GM19351 (cell line): ENCODE measurements at regions not wholly inside any gene's neighbourhood (a gene's known extent, or its start where the extent isn't known, plus 50 kb on each side); places are given as distances from the start of the nearest gene placed in this dataset.
"Not testable (repeated sequence)": the region's sequence is repeated elsewhere in the genome, so short reads cannot be mapped to it uniquely, and the experiment has no call there.

Source experiments
- ATAC-seq: cut with Tn5 transposase; IDR thresholded peaks from one replicate; pipeline ENCODE4 v1.9.1; 2021; ENCODE audit warnings: mild to moderate bottlenecking, moderate library complexity; ENCODE audit not compliant: unreplicated experiment

DNA sequence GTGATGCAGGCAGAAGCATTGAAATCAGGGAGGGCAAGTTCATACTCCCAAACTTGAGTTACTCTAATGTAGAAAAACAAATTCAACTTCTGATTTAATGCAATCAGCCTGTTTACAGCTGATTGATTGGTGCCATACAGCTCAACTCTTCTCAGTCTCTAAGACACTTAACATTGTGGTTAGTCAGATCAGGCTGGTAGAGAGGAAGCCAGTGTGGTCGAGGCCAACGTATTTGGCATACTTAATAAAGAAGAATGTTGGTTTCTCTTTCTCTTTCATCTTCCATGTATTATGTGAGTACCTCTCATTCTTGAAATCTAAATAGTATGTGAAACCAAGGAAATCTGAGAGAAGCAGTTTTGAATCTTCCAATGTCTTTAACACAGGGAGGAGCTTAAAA is 255.0 kb upstream of the SLITRK1 start:
- peak; percentile 93 for ATAC-seq

DNA sequence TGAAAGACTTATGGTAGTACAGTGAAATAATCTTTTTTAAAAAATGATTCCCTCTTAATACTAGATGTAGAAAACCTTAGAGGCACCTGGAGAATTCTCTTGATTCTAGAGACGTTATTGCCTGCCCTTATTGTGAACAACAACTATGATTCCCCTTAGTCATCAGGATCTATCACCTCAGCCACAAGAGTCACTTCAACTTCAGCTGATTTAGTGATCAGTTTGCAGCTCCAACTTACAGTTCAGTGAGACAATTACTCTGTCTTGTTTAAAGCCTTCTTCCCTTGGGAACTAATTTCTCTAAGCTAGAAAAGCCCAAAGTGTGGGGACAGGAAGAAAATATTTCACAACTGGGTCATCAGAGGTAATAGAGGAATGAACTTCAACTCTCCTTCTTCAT is 254.3 kb upstream of the SLITRK1 start:
- ATAC-seq: no peak

DNA sequence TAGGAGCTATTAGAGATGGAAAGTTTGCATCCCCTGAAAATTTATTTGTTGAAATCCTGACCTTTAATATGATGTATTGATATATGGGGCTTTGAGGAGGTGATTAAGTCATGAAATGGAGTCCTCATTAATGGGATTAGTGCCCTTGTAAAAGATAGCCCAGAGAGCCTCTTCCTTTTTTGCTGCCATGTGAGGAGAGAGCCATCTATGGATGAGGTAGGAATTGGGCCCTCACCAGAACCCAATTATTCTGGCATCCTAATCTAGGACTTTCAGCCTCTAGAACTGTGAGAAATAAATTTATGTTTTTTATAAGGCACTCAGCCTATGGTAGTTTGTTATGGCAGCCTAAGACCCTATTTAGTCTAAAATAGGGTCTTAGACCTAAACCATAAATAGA is 250.2 kb upstream of the SLITRK1 start:
- ATAC-seq: no peak

DNA sequence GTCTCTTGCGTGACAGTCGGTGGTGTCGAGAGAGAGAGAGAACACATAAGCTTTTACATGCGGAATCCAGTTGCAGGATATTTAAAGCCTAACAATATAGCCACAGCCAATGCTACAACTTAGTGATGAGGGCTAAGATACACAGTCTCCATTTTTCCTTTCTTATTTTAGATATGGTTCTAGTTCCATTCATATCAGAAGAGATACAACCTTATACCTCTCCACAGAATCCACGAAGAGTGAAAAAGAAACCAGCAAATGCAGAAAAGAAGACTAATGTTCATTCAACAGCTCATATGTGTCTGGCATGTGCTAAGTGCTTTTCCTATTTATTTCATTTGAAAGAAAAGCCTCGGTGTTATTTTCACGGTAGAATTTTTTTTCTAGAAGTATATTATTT is 249.0 kb upstream of the SLITRK1 start:
- no peak for ATAC-seq

DNA sequence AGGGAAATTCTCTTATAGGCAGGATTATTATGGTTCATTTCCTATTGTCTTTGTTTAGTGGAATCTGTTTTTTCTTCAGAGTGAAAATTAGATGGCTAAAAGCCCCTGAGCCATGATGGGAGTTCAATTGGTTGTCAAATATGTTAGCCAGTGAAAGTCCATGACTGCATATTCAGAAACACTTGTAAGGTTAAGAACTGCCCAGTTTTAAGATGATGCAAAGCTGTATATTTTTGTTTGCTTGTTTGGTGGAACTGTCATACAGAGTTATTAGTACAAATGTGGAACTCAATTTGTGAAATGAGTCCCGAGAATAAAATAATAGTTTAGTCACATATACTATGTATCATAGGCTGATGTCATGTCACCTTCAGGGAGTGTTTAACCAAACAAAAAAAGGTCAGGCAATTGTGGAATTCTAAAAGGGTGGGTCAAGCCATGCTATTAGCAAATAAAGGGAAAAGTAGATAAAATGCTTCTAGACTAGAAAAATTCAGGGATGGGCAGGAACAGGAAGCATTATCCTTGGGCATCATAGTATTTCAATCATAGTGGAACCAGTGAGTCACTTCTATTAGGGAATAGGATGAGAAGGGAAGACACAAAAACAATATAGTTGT is 248.3 kb upstream of the SLITRK1 start:
- ATAC-seq: no peak

DNA sequence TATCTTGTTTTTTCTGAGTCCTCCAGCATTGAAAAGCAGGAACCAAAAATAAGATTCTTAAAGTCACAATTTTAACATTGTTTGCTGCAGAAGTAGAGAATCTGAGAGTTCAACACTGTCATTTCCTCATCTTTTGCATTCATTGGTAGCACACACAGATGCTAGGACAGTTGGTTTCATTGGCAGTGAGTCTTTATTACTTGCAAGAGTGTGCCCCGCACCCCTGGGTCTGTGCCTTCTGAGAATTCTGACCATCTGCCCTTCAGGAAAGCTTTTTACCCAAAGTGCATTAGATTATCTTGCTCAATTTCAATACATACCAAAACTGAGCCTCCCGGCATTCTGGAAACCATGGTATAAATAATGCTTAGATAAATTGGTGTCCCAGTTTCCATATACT is 247.7 kb upstream of the SLITRK1 start:
- no peak for ATAC-seq

DNA sequence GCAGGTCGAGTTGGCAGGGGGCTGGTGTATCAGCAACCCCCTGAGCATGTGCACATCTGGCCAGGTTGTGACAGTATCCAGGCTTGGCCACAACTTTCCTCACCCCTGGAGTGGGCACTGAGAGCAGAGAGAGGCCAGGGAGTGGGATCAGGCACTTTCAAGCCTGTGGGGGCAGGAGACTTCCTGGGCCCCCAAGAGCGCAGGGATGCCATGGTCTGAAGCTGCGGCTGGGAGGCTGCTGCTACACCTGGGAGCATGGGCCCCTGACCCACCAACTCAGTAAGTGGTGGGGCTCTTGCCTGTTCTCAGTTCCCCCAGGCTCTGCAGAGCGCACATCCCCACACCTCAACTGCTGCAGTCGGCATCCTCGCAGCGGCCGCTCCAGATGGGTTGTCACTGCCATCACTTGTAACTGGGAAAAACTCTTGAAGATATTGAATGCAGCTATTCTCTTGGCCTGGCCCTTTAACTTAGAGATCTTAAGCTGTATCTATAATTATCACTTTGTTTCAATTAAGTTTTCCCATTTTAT is 245.4 kb upstream of the SLITRK1 start:
- no peak for ATAC-seq

DNA sequence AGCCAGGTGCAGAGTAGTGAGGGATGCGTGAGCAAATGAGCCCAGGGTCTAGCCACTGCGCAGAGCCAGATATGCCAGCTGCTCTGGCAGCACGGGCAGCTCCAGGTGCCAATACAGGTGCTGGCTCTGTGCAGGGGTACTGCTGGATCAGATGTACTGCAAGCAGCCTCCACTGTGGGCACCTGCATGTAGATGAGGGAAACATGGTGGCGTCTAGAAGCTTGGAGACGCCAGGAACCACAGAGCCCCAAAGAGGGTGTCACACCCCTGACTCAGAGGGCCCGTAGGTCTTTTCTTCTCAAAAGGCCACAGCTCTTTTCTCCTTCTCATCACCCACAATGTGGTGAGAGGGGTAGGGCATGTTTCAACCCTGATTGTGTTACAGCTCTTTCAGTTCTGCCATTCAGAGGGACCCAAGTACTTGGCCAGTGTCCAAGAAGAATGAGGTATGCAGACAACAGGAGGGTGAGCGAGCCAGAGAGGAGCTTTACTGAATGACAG is 244.4 kb upstream of the SLITRK1 start:
- no peak for ATAC-seq

DNA sequence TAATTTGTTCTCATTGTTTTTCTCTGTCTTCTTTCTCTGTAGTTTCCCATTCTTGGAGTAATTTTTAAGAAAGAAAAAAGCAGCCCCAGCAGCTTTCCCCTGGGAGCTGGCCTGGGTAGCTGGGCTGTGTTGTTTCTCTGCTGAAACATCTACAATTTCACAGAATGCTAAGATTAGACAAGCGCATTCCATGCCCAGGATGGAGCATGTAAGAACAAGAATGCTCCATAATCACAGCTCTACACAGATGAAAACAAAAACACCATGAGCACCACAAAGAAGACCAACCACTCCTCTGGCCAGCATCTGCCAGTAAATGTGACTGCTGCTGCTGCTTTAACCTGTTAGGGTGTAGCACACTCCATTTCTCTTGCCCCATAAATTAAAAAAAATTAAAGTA is 239.2 kb upstream of the SLITRK1 start:
- no peak for ATAC-seq

DNA sequence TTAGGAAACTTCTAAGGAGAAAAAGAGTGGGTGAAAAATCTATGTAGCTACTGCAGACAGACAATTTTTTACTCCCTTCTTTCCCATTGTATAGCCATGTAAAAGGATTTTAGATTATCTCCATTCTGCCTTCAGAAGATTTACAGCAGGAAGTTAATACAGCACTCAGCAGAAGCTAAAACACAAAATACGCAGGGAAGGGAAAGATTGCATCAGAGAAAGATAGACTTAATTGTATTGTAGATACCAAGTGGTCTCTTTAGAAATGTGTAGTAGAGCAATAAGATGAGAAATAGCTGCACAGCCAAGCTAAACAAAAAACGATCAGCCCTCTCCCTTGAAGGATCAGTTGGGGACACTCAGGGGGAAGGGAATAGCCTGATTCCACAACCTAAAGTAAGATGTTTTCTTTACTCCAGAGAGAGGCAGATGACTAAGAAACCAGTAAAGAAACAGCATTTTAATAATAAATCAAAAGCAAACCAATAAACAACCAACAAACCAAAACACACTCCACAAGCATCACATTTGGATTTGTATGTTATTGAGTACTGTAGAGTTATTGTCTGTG is 236.7 kb upstream of the SLITRK1 start:
- ATAC-seq: no peak

DNA sequence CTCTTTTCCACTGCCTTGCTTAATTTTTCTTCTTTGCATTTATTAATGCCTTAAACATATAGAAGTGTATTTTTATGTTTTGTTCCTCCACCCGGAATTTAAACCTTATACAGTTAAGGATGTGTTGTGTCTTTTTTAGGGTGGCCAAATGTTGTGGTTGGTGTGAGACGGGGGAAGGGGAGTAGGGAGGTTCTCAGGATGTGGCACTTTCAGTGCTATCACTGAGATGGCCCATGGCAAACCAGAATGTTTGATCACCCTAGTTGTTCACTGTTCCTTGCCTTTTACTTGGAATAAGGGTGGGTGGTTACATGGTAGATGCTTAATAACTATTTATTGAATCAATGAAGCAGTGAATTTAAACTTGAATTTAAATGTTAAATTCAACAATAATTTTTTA is 216.0 kb upstream of the SLITRK1 start:
- no peak for ATAC-seq

DNA sequence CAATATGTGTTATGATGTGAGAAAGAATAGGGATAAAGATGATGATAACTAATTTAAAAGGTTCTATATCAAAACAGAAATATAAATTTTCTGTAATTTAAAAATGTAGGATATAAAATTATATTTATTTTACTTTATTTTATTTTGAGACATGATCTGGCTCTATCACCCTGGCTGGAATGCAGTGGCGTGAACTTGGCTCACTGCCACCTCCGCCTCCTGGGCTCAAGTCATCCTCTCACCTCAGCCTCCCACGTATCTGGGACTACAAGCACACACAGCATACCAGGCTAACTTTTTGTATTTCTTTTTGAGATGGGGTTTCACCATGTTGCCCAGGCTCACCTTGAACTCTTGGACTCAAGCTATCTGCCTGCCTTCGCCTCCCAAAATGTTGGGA is 214.9 kb upstream of the SLITRK1 start:
- ATAC-seq: no peak

DNA sequence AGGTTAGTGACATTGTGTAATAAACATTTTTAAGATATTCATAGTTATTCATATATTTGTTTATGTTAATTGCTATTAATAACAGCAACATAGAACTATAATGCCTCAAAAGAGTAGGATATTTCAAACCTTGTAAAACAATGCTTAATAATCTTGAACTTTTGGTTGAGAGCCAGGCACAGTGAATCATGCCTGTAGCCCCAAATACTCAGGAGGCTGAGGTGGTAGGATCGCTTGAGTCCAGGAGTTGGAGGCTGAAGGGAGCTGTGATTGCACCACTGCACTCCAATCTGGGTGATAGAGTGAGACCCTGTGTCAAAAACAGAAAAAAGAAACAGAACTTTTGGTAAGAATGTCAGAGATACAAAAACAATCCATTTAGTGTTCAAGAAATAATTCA is 213.9 kb upstream of the SLITRK1 start:
- no peak for ATAC-seq

DNA sequence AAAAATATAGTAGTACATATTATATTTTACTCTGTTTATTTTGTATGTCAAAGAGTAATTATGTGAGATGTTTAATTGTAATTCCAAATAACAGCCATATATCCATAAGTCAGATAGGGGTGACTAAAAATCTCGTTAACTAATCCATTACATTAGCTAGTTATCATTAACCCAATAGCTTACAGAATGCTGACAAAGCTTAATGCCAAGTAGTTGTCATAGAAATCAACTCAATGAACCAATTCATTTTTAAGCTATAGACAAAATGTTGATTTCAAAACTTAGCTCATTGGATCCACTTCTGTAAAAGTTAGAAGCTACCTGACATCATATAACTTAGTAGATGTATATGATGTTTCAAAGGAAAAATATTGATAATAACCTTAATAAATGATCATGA is 206.7 kb upstream of the SLITRK1 start:
- ATAC-seq: no peak

DNA sequence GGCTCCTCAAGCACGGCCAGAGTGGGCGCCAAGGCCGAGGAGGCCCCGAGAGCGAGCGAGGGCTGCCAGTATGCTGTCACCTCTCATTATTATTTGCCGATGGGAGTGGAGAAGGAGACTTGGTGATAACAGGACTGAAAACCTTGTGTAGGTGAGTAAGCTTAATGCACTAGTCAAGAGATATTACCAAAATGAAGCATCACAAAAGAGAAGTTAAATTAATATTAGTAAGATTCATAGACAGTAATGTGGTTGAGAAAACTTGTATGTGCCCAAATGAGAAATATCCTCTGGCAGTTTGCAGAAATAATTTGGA is 204.5 kb upstream of the SLITRK1 start:
- no peak for ATAC-seq

DNA sequence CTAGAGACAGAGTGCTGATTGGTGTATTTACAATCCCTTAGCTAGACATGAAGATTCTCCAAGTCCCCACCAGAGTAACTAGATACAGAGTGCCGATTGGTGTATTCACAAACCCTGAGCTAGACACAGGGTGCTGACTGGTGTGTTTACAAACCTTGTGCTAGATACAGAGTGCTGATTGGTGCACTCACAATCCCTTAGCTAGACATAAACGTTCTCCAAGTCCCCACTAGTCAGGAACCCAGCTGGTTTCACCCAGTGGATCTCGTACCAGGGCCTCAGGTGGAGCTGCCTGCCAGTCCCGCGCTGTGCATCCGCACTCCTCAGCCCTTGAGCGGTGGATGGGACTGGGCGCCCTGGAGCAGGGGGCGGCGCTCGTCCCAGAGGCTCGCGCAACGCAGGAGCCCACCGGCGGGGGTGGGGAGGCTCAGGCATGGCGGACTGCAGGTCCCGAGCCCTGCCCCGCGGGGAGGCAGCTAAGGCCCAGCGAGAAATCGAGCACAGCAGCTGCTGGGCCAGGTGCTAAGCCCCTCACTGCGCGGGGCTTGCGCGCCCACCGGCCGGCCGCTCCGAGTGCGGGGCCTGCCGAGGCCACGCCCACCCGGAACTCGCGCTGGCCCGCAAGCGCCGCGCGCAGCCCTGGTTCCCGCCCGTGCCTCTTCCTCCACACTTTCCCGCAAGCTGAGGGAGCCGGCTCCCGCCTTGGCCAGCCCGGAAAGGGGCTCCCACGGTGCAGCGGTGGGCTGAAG is 204.0 kb upstream of the SLITRK1 start:
- ATAC-seq: not testable (repeated sequence)

DNA sequence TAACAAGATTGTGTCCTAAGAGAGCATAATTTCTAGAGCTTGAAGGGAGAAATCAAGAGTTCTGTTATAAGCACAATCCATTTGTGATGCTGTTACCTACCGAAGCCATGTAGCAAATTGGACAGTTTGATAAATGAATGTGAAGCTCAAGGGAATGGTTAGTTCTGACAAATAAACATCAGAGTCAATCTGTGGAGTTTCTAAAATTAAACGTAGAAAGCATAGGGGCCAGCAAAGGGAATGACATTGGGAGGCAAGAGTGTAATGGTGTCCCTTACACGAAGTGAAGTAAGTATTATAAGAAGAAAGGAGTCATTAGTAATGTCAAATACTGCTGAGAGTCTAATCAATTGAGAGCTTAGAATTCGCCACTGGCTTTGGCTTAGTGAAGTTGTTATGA is 200.2 kb upstream of the SLITRK1 start:
- ATAC-seq: no peak

DNA sequence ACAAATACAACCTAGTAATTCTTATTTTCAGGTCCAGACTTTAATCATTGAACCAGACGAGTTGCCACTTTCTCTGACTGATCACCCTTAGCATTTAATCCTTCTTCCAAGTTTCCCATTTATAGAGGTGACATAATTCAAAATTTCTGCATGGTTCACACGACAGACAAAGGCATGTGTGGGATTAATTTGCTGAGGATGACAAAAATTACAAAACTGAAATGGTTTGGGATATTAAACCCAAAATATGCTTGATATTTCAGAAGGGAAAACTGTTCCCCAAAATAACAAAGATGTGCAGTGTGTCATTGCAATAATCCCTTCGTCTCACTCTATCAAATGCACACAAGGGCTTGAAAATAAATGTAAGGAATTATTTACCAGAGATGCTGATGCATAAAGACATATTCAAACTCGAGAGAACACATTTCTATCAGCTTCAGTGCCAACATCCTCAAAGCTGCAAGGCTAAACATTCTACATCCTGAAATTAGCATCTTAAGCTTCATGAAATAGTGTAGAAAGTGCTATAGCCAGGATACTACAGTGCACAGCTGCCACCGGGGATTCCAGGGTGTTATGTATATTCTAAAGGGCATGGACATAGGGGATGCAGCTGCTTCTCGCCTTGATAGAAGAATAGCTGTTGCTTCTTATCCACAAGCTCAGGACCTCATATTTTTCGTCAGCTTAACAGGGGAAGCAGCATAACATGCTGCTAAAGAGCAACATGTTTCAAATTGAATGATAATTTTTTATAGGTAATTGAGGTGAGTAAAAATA is 198.7 kb upstream of the SLITRK1 start:
- ATAC-seq: no peak

DNA sequence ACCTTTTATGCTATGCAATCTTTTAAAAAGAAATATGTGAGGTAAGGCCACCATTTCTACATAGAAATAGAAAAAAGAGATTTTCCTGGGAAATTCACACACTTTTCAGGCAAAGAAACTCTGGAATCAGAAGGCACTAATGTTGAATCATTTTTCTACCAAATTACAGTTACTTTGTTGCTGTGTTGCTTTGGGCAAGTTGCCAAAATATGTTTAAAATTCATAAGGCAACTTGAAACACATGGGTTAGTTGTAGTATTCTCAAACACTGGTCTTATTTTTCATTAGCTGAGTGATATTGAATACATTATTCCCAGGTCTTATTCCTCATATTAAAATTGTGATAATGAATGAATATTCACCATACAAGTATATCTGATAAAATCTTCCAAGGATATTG is 195.0 kb upstream of the SLITRK1 start:
- no peak for ATAC-seq

DNA sequence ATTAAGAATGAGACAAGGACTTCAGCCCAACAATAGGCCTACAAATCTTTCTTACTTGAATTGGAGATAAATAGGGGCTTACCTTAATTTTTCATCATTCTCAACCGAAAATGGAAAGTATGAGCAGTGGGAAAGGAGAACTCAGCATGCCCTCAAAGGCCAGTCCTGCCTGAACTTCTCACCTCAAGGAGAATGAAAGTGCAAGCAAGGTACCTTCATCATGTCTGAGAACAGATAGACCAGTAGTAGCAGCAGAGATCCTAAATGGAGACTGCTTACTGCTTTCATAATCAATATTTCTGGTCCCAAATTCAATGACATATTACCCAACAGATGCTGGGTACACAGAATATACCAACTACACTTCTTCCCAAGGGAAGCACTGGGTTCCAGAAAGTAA is 194.0 kb upstream of the SLITRK1 start:
- no peak for ATAC-seq

DNA sequence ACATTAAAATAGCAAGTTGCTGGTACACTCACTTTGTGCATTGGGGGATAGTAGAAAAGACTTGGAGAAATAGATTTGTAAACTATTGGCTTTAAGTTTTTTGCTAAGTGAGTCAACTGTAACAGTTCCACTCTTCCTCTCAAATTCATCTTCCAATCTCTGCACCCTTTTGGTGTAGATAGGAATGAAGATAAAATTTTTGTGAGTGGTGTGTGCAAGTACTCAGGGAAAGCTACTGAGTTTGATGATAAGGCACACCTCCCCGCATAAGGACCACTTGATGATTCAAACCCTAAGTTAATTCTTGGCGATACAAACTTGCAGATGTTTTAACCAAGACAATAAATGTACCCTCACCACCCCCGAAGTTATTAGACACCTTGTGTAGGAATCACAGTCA is 168.3 kb upstream of the SLITRK1 start:
- ATAC-seq: no peak
